ENCODE measurements at regions not wholly inside any gene's neighbourhood (a gene's known extent, or its start where the extent isn't known, plus 50 kb on each side); places are given as distances from the start of the nearest gene placed in this dataset.

GRCh38 chr2:14422426-14422825 lies 210.1 kb upstream of the LRATD1 start:
- ATAC-seq (no peak), FAIRE-seq (no peak), DNase-seq (ENCODE audit: low spot score) (no peak)
- peaks cover 91% of the 10 kb centered on the region for H3K9me3 ChIP-seq (ENCODE audit: low read length)
- H3K27ac ChIP-seq (ENCODE audit: extremely low read length, insufficient read depth, low read length), result no peak overlapping the region
- intact Hi-C loops (cut with micrococcal nuclease; ENCODE audit: unreplicated experiment), result no loop called here
- CTCF ChIA-PET (ENCODE audit: low intra/inter-chr PET ratio, low total read pairs), result no interaction called here
- in situ Hi-C loops (cut with HindIII; ENCODE audit: extremely low pct_ligation_motif_present, low pct_unique_long_range_greater_than_20kb), result no loop called here
- no peak for TF ChIP-seq ZSCAN21 (CRISPR knock-in tag; IDR thresholded peaks at IDR 0.05; ENCODE audit: borderline replicate concordance)
- H2AFZ ChIP-seq (ENCODE audit: low read length), result no peak overlapping the region
- POLR2A ChIA-PET, result no interaction called here
- no peak overlapping the region for H3K4me2 ChIP-seq (ENCODE audit: low read depth, low read length)
- no peaks in the 10 kb centered on the region for H3K27me3 ChIP-seq (ENCODE audit: control insufficient read depth in 1 of 2, insufficient read depth in 2 of 2, low read length in 2 of 2)
- BruUV-seq (replicated peaks), result no TSS peak
- H3K79me2 ChIP-seq (ENCODE audit: insufficient read depth, low read length), result no peaks in the 10 kb centered on the region
- WGBS (ENCODE audit: low lambda C conversion rate), result 4% methylated on average over 4 of the region's 4 CpGs
- no peaks in the 10 kb centered on the region for H4K20me1 ChIP-seq (ENCODE audit: insufficient read depth, low read length)
- no peaks in the 10 kb centered on the region for H3K36me3 ChIP-seq (replicated peaks in 1 of 2; ENCODE audit: control insufficient read depth in 1 of 2, insufficient read depth in 2 of 2, low read length in 2 of 2)
- no peaks in the 10 kb centered on the region for H3K4me1 ChIP-seq (ENCODE audit: insufficient read depth, low read length)
- no peak overlapping the region for H3K9ac ChIP-seq (ENCODE audit: insufficient read depth, low read depth, low read length)
- H3K4me3 ChIP-seq (replicated peaks in 1 of 3; ENCODE audit: insufficient read depth in 1 of 3, low read depth in 2 of 3, low read length in 3 of 3), result no peak overlapping the region

GRCh38 chr2:14423145-14423906 lies 209.2 kb upstream of the LRATD1 start:
- no peaks in the 10 kb centered on the region for H4K20me1 ChIP-seq (ENCODE audit: insufficient read depth, low read length)
- H3K4me2 ChIP-seq (ENCODE audit: low read depth, low read length), result no peak overlapping the region
- no peak overlapping the region for H3K27ac ChIP-seq (ENCODE audit: extremely low read length, insufficient read depth, low read length)
- peaks cover 91% of the 10 kb centered on the region for H3K9me3 ChIP-seq (ENCODE audit: low read length)
- FAIRE-seq (no peak), ATAC-seq (no peak), DNase-seq (ENCODE audit: low spot score) (no peak)
- ChIA-PET CTCF (ENCODE audit: low intra/inter-chr PET ratio, low total read pairs) (no interaction called here), POLR2A (no interaction called here)
- 13% methylated on average over 2 of the region's 2 CpGs for WGBS (ENCODE audit: low lambda C conversion rate)
- H2AFZ ChIP-seq (ENCODE audit: low read length), result no peak overlapping the region
- no peak overlapping the region for H3K4me3 ChIP-seq (replicated peaks in 1 of 3; ENCODE audit: insufficient read depth in 1 of 3, low read depth in 2 of 3, low read length in 3 of 3)
- H3K4me1 ChIP-seq (ENCODE audit: insufficient read depth, low read length), result no peaks in the 10 kb centered on the region
- H3K79me2 ChIP-seq (ENCODE audit: insufficient read depth, low read length), result no peaks in the 10 kb centered on the region
- no TSS peak for BruUV-seq (replicated peaks)
- H3K27me3 ChIP-seq (ENCODE audit: control insufficient read depth in 1 of 2, insufficient read depth in 2 of 2, low read length in 2 of 2), result no peaks in the 10 kb centered on the region
- in situ Hi-C loops (cut with HindIII; ENCODE audit: extremely low pct_ligation_motif_present, low pct_unique_long_range_greater_than_20kb), result no loop called here
- no peak overlapping the region for H3K9ac ChIP-seq (ENCODE audit: insufficient read depth, low read depth, low read length)
- intact Hi-C loops (cut with micrococcal nuclease; ENCODE audit: unreplicated experiment), result no loop called here
- no peaks in the 10 kb centered on the region for H3K36me3 ChIP-seq (replicated peaks in 1 of 2; ENCODE audit: control insufficient read depth in 1 of 2, insufficient read depth in 2 of 2, low read length in 2 of 2)
- TF ChIP-seq HMGA1 (CRISPR knock-in tag; conservative IDR thresholded peaks at IDR 0.05), result no peak
- TF ChIP-seq SALL2 (CRISPR knock-in tag; IDR thresholded peaks at IDR 0.05), result no peak
- no peak for TF ChIP-seq ZNF276 (CRISPR knock-in tag; IDR thresholded peaks at IDR 0.05; ENCODE audit: low read depth)
- TF ChIP-seq ZNF598 (CRISPR knock-in tag; IDR thresholded peaks at IDR 0.05; ENCODE audit: borderline replicate concordance), result no peak
- no peak for TF ChIP-seq HMG20A (CRISPR knock-in tag; IDR thresholded peaks at IDR 0.05; ENCODE audit: borderline replicate concordance)
- TF ChIP-seq ZNF124 (CRISPR knock-in tag; IDR thresholded peaks at IDR 0.05), result no peak
- TF ChIP-seq NFIC (IDR thresholded peaks at IDR 0.05; ENCODE audit: low read length), result no peak
- no peak for TF ChIP-seq NRL (CRISPR knock-in tag; IDR thresholded peaks at IDR 0.05; ENCODE audit: borderline replicate concordance)
- no peak for TF ChIP-seq ESRRA (CRISPR knock-in tag; IDR thresholded peaks at IDR 0.05; ENCODE audit: low read depth)
- no peak for TF ChIP-seq ARID4A (CRISPR knock-in tag; IDR thresholded peaks at IDR 0.05; ENCODE audit: borderline replicate concordance)

All from HepG2 (cell line).